ENCODE measurements at regions not wholly inside any gene's neighbourhood (a gene's known extent, or its start where the extent isn't known, plus 50 kb on each side); places are given as distances from the start of the nearest gene placed in this dataset.

- TF ChIP-seq POLR2A (IDR thresholded peaks at IDR 0.05): no peak
- TF ChIP-seq CTCF (IDR thresholded peaks at IDR 0.05): no peak
- 91 to 100% methylated on average over 1 of the region's 1 CpG for WGBS, 2 donors
- no peak for DNase-seq (ENCODE audit: low spot score in 2 of 2)
- intact Hi-C loops (cut with DNase I; ENCODE audit: low total_unique reads): no loop called here
- no peak overlapping the region for H3K4me3 ChIP-seq (ENCODE audit: low read depth, poor library complexity, severe bottlenecking)
These were observed 219.3 kb downstream of the TOMM20 start for GRCh38 chr1:234909307-234909810.

- no peak for DNase-seq (ENCODE audit: low spot score in 2 of 2)
- intact Hi-C loops (cut with DNase I; ENCODE audit: low total_unique reads): no loop called here
- no peak overlapping the region for H3K4me3 ChIP-seq (ENCODE audit: low read depth, poor library complexity, severe bottlenecking)
- no peak for TF ChIP-seq CTCF (IDR thresholded peaks at IDR 0.05)
- TF ChIP-seq POLR2A (IDR thresholded peaks at IDR 0.05): no peak
- 86 to 89% methylated on average over 9 of the region's 9 CpGs for WGBS, 2 donors
These were observed 220.1 kb downstream of the TOMM20 start for GRCh38 chr1:234908571-234908970.

- DNase-seq (ENCODE audit: low spot score in 2 of 2): no peak
- intact Hi-C loops (cut with DNase I; ENCODE audit: low total_unique reads): no loop called here
- H3K4me3 ChIP-seq (ENCODE audit: low read depth, poor library complexity, severe bottlenecking): no peak overlapping the region
- 59 to 60% methylated on average over 6 of the region's 6 CpGs for WGBS, 2 donors
- TF ChIP-seq POLR2A (IDR thresholded peaks at IDR 0.05) (no peak), CTCF (IDR thresholded peaks at IDR 0.05) (no peak)
These were observed 220.7 kb downstream of the TOMM20 start for GRCh38 chr1:234907940-234908405.

- no peak for DNase-seq (ENCODE audit: low spot score in 2 of 2)
- TF ChIP-seq CTCF (IDR thresholded peaks at IDR 0.05) (no peak), POLR2A (IDR thresholded peaks at IDR 0.05) (no peak)
- 75 to 76% methylated on average over 10 of the region's 10 CpGs for WGBS, 2 donors
- intact Hi-C loops (cut with DNase I; ENCODE audit: low total_unique reads): no loop called here
- no peak overlapping the region for H3K4me3 ChIP-seq (ENCODE audit: low read depth, poor library complexity, severe bottlenecking)
These were observed 221.3 kb downstream of the TOMM20 start for GRCh38 chr1:234907208-234907939.

- WGBS, 2 donors: 69 to 88% methylated on average over 5 of the region's 5 CpGs
- TF ChIP-seq CTCF (IDR thresholded peaks at IDR 0.05) (no peak), POLR2A (IDR thresholded peaks at IDR 0.05) (no peak)
- no peak overlapping the region for H3K4me3 ChIP-seq (ENCODE audit: low read depth, poor library complexity, severe bottlenecking)
- intact Hi-C loops (cut with DNase I; ENCODE audit: low total_unique reads): no loop called here
- DNase-seq (ENCODE audit: low spot score in 2 of 2): no peak
These were observed 222.0 kb downstream of the TOMM20 start for GRCh38 chr1:234906654-234907053.
